K562 (cell line): ENCODE measurements at regions not wholly inside any gene's neighbourhood (a gene's known extent, or its start where the extent isn't known, plus 50 kb on each side); places are given as distances from the start of the nearest gene placed in this dataset.

ENCODE experiments used
- BDP1 ChIP-seq: IDR thresholded peaks from 3 replicates; pipeline ENCODE4 v1.6.1; 2011; ENCODE audit not compliant: insufficient read length, insufficient read depth
- CEBPB ChIP-seq: fragments of 450-650 bp; IDR thresholded peaks from 2 replicates; pipeline ENCODE4 v1.6.1; 2016; ENCODE audit warnings: missing genetic modification characterization, missing compliant biosample characterization
- DIDO1 ChIP-seq: fragments of 450-650 bp; IDR thresholded peaks from 2 replicates; pipeline ENCODE4 v1.6.1; 2016; ENCODE audit warnings: low read depth, missing biosample characterization, missing genetic modification characterization
- DMBX1 ChIP-seq: fragments of 250-450 bp; sonication (Bioruptor Pico); IDR thresholded peaks from 2 replicates; pipeline ENCODE4 v1.8.0; 2022; ENCODE audit warnings: inconsistent platforms, mild to moderate bottlenecking, moderate library complexity, borderline replicate concordance
- DPF2 ChIP-seq: fragments of 450-650 bp; IDR thresholded peaks from 2 replicates; pipeline ENCODE4 v1.6.1; 2016
- EGR1 ChIP-seq: fragments of 450-650 bp; conservative IDR thresholded peaks from 2 replicates; pipeline ENCODE4 v1.6.1; 2017; ENCODE audit warnings: mild to moderate bottlenecking
- FOXJ3 ChIP-seq: sonication (generic); formaldehyde crosslinking; IDR thresholded peaks from 2 replicates; pipeline ENCODE4 v1.4.0; 2020; ENCODE audit warnings: mild to moderate bottlenecking, missing genetic modification reagents
- FOXK1 ChIP-seq: sonication (generic); formaldehyde crosslinking; IDR thresholded peaks from 2 replicates; pipeline ENCODE4 v1.8.0; 2022; ENCODE audit warnings: missing genetic modification reagents, mild to moderate bottlenecking, borderline replicate concordance
- POLR2A ChIP-seq: fragments of 450-650 bp; conservative IDR thresholded peaks from 2 replicates; pipeline ENCODE4 v1.6.1; 2016
- RBFOX2 ChIP-seq: fragments of 200-400 bp; formaldehyde crosslinking; IDR thresholded peaks from 2 replicates; pipeline ENCODE4 v1.6.1; 2017; ENCODE audit warnings: low read depth, mild to moderate bottlenecking, low read length, moderate library complexity
- TAL1 ChIP-seq: fragments of 450-650 bp; IDR thresholded peaks from 2 replicates; pipeline ENCODE4 v1.6.1; 2016; ENCODE audit warnings: mild to moderate bottlenecking
- WHSC1 ChIP-seq: IDR thresholded peaks from one replicate; pipeline ENCODE4 v1.6.1; 2012; ENCODE audit warnings: low read length, control low read depth, inconsistent platforms
- ZNF184 ChIP-seq: sonication (generic); formaldehyde crosslinking; IDR thresholded peaks from 2 replicates; pipeline ENCODE4 v1.5.0; 2020; ENCODE audit warnings: missing genetic modification reagents
- TF ChIP-seq, protein P1 (sequence below): fragments of 250-450 bp; sonication (Bioruptor Pico); IDR thresholded peaks from 2 replicates; pipeline ENCODE4 v1.5.1; 2021; ENCODE audit warnings: mild to moderate bottlenecking
- TF ChIP-seq, protein P2 (sequence below): fragments of 450-650 bp; formaldehyde crosslinking; IDR thresholded peaks from 2 replicates; pipeline ENCODE4 v1.4.0; 2020; ENCODE audit warnings: mild to moderate bottlenecking, moderate library complexity
- TF ChIP-seq, protein P3 (sequence below): sonication (generic); formaldehyde crosslinking; IDR thresholded peaks from 2 replicates; pipeline ENCODE4 v1.8.0; 2022; ENCODE audit warnings: missing genetic modification reagents, mild to moderate bottlenecking, borderline replicate concordance
- TF ChIP-seq, protein P4 (sequence below): sonication (generic); formaldehyde crosslinking; IDR thresholded peaks from 2 replicates; pipeline ENCODE4 v1.8.1; 2023; ENCODE audit warnings: mild to moderate bottlenecking, missing genetic modification reagents
- TF ChIP-seq, protein P5 (sequence below): sonication (generic); formaldehyde crosslinking; IDR thresholded peaks from 2 replicates; pipeline ENCODE4 v1.8.1; 2023; ENCODE audit warnings: mild to moderate bottlenecking, missing genetic modification reagents
- TF ChIP-seq, protein P6 (sequence below): IDR thresholded peaks from 2 replicates; pipeline ENCODE4 v1.6.1; 2012; ENCODE audit warnings: low read depth, low read length, improper control_type of control experiment, borderline replicate concordance

DNA sequence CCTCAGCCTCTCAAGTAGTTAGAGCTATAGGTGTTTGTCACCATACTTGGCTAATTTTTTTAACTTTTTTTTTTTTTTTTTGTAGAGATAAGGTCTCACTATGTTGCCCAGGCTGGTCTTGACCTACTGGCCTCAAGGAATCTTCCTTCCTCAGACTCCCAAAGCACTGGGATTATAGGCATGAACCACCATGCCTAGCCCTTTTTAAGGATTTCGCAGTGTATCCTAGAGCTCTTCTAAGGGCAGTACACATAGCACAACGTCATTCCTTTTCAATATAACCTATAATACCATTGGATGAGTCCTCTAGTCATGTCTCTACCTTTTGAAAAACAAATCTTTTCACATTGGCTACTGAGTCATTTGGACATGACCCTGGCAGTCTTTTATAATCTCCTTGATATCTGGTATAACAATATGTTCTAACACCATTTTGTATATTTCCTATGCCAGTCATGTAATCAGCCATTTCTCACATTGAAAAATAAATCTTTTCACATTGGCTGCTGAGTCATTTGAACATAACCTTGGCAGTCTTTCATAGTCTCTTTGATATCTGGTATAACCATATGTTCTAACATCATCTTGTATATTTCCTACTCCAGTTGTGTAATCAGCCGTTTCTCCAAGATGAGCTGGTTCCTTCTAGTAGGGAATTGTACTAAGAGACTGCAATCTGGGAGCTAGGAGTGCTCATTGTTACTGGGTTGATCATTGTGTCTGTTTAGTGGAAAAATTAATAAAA lies 944.7 kb downstream of the MCTP2 start (continued):
- TF ChIP-seq EGR1, result no peak
- TF ChIP-seq, protein P1, sequence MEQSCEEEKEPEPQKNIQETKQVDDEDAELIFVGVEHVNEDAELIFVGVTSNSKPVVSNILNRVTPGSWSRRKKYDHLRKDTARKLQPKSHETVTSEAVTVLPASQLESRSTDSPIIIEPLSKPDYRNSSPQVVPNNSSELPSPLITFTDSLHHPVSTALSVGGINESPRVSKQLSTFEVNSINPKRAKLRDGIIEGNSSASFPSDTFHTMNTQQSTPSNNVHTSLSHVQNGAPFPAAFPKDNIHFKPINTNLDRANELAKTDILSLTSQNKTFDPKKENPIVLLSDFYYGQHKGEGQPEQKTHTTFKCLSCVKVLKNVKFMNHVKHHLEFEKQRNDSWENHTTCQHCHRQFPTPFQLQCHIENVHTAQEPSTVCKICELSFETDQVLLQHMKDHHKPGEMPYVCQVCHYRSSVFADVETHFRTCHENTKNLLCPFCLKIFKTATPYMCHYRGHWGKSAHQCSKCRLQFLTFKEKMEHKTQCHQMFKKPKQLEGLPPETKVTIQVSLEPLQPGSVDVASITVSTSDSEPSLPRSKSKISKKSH (CRISPR knock-in tag), result no peak
- no peak for TF ChIP-seq RBFOX2
- TF ChIP-seq, protein P2, sequence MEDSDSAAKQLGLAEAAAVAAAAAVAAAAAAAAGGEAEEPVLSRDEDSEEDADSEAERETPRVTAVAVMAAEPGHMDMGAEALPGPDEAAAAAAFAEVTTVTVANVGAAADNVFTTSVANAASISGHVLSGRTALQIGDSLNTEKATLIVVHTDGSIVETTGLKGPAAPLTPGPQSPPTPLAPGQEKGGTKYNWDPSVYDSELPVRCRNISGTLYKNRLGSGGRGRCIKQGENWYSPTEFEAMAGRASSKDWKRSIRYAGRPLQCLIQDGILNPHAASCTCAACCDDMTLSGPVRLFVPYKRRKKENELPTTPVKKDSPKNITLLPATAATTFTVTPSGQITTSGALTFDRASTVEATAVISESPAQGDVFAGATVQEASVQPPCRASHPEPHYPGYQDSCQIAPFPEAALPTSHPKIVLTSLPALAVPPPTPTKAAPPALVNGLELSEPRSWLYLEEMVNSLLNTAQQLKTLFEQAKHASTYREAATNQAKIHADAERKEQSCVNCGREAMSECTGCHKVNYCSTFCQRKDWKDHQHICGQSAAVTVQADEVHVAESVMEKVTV (CRISPR knock-in tag), result no peak
- TF ChIP-seq, protein P3, sequence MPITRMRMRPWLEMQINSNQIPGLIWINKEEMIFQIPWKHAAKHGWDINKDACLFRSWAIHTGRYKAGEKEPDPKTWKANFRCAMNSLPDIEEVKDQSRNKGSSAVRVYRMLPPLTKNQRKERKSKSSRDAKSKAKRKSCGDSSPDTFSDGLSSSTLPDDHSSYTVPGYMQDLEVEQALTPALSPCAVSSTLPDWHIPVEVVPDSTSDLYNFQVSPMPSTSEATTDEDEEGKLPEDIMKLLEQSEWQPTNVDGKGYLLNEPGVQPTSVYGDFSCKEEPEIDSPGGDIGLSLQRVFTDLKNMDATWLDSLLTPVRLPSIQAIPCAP (CRISPR knock-in tag), result no peak
- TF ChIP-seq POLR2A, result no peak
- no peak for TF ChIP-seq DMBX1 (CRISPR knock-in tag)
- TF ChIP-seq DIDO1 (tag), result no peak
- no peak for TF ChIP-seq WHSC1
- TF ChIP-seq, protein P4, sequence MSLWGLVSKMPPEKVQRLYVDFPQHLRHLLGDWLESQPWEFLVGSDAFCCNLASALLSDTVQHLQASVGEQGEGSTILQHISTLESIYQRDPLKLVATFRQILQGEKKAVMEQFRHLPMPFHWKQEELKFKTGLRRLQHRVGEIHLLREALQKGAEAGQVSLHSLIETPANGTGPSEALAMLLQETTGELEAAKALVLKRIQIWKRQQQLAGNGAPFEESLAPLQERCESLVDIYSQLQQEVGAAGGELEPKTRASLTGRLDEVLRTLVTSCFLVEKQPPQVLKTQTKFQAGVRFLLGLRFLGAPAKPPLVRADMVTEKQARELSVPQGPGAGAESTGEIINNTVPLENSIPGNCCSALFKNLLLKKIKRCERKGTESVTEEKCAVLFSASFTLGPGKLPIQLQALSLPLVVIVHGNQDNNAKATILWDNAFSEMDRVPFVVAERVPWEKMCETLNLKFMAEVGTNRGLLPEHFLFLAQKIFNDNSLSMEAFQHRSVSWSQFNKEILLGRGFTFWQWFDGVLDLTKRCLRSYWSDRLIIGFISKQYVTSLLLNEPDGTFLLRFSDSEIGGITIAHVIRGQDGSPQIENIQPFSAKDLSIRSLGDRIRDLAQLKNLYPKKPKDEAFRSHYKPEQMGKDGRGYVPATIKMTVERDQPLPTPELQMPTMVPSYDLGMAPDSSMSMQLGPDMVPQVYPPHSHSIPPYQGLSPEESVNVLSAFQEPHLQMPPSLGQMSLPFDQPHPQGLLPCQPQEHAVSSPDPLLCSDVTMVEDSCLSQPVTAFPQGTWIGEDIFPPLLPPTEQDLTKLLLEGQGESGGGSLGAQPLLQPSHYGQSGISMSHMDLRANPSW (CRISPR knock-in tag), result no peak
- TF ChIP-seq CEBPB (tag), result peak; percentile 22; the same call in 1 of the 2 replicates
- peak; percentile 65 for TF ChIP-seq DPF2
- no peak for TF ChIP-seq FOXK1 (CRISPR knock-in tag)
- TF ChIP-seq, protein P5, sequence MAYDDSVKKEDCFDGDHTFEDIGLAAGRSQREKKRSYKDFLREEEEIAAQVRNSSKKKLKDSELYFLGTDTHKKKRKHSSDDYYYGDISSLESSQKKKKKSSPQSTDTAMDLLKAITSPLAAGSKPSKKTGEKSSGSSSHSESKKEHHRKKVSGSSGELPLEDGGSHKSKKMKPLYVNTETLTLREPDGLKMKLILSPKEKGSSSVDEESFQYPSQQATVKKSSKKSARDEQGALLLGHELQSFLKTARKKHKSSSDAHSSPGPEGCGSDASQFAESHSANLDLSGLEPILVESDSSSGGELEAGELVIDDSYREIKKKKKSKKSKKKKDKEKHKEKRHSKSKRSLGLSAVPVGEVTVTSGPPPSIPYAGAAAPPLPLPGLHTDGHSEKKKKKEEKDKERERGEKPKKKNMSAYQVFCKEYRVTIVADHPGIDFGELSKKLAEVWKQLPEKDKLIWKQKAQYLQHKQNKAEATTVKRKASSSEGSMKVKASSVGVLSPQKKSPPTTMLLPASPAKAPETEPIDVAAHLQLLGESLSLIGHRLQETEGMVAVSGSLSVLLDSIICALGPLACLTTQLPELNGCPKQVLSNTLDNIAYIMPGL (CRISPR knock-in tag), result no peak
- peak; percentile 55 for TF ChIP-seq TAL1
- TF ChIP-seq FOXJ3, result no peak
- no peak for TF ChIP-seq BDP1
- no peak for TF ChIP-seq ZNF184 (CRISPR knock-in tag)
- TF ChIP-seq, protein P6, sequence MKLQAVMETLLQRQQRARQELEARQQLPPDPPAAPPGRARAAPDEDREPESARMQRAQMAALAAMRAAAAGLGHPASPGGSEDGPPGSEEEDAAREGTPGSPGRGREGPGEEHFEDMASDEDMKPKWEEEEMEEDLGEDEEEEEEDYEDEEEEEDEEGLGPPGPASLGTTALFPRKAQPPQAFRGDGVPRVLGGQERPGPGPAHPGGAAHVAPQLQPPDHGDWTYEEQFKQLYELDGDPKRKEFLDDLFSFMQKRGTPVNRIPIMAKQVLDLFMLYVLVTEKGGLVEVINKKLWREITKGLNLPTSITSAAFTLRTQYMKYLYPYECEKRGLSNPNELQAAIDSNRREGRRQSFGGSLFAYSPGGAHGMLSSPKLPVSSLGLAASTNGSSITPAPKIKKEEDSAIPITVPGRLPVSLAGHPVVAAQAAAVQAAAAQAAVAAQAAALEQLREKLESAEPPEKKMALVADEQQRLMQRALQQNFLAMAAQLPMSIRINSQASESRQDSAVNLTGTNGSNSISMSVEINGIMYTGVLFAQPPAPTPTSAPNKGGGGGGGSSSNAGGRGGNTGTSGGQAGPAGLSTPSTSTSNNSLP, result no peak; the same call in 1 of the 2 replicates
